DOHH2 (cell line): ENCODE measurements at regions not wholly inside any gene's neighbourhood (a gene's known extent, or its start where the extent isn't known, plus 50 kb on each side); places are given as distances from the start of the nearest gene placed in this dataset.

Experiments used
- H3F3A ChIP-seq: fragments of 200-600 bp; sonication (generic), shearing (Covaris generic); 2 replicates; pipeline ENCODE4 v1.6.0; 2016; ENCODE audit warnings: antibody characterized with exemption, mild to moderate bottlenecking; ENCODE audit not compliant: control insufficient read depth, insufficient read depth
- H3K27ac ChIP-seq: fragments of 200-600 bp; sonication (generic); 2 replicates; pipeline ENCODE4 v1.5.1; 2014; ENCODE audit warnings: low read depth, mild to moderate bottlenecking, low read length, moderate library complexity
- H3K27me3 ChIP-seq: fragments of 200-600 bp; sonication (generic); 2 replicates; pipeline ENCODE4 v1.6.1; 2014; ENCODE audit warnings: mild to moderate bottlenecking, low read length, mixed read lengths; ENCODE audit not compliant: control insufficient read depth
- H3K36me3 ChIP-seq: fragments of 200-600 bp; sonication (generic); 2 replicates; pipeline ENCODE4 v1.6.1; 2014; ENCODE audit warnings: mild to moderate bottlenecking, low read length, moderate library complexity, mixed read lengths; ENCODE audit not compliant: control insufficient read depth
- H3K4me1 ChIP-seq: fragments of 200-600 bp; sonication (generic); 2 replicates; pipeline ENCODE4 v1.6.1; 2014; ENCODE audit warnings: mild to moderate bottlenecking, low read length, mixed read lengths; ENCODE audit not compliant: control insufficient read depth
- H3K4me2 ChIP-seq: fragments of 200-600 bp; sonication (generic); 2 replicates; pipeline ENCODE4 v1.6.0; 2014; ENCODE audit warnings: mild to moderate bottlenecking, low read length, moderate library complexity
- H3K4me3 ChIP-seq: fragments of 200-600 bp; sonication (generic); 2 replicates; pipeline ENCODE4 v1.5.1; 2014; ENCODE audit warnings: mild to moderate bottlenecking, low read length, mixed read lengths
- H3K79me2 ChIP-seq: fragments of 200-600 bp; sonication (generic); 2 replicates; pipeline ENCODE4 v1.6.1; 2014; ENCODE audit warnings: mild to moderate bottlenecking, low read length, mixed read lengths; ENCODE audit not compliant: control insufficient read depth
- H3K9me2 ChIP-seq: fragments of 200-600 bp; sonication (generic); replicated peaks from 2 replicates; pipeline ENCODE4 v1.6.1; 2014; ENCODE audit warnings: mild to moderate bottlenecking, low read length, mixed read lengths; ENCODE audit not compliant: control insufficient read depth
- H3K9me3 ChIP-seq: fragments of 200-600 bp; sonication (generic); 2 replicates; pipeline ENCODE4 v1.6.1; 2014; ENCODE audit warnings: antibody characterized with exemption, low read length, mixed read lengths; ENCODE audit not compliant: control insufficient read depth, insufficient read depth
- H4K20me1 ChIP-seq: fragments of 200-600 bp; sonication (generic); 2 replicates; pipeline ENCODE4 v1.6.0; 2014; ENCODE audit warnings: low read depth, mild to moderate bottlenecking, antibody characterized with exemption, low read length, moderate library complexity; ENCODE audit not compliant: control insufficient read depth, insufficient read depth
- EZH2phosphoT487 ChIP-seq: fragments of 200-600 bp; sonication (generic); IDR thresholded peaks from 2 replicates; pipeline ENCODE4 v1.6.1; 2017; ENCODE audit warnings: borderline replicate concordance, mild to moderate bottlenecking, antibody characterized with exemption, low read length, moderate library complexity, mixed read lengths
- TF ChIP-seq, protein P1 (sequence below): fragments of 200-600 bp; sonication (generic); IDR thresholded peaks from one replicate; pipeline ENCODE4 v1.5.1; 2014; ENCODE audit warnings: antibody characterized with exemption, mild to moderate bottlenecking, low read depth, low read length; ENCODE audit not compliant: poor library complexity, severe bottlenecking

- Histone ChIP-seq H3K36me3 (no peaks in the 10 kb centered on the region), H3F3A (no peaks in the 10 kb centered on the region), H3K27ac (no peak overlapping the region), H3K9me2 (no peaks in the 10 kb centered on the region), H3K4me2 (no peak overlapping the region), H3K27me3 (peaks cover 3% of the 10 kb centered on the region; the same call in 1 of the 2 replicates), H3K4me3 (no peak overlapping the region), H3K4me1 (no peaks in the 10 kb centered on the region), H3K79me2 (no peaks in the 10 kb centered on the region), H4K20me1 (no peaks in the 10 kb centered on the region), H3K9me3 (0 out of 2 replicates have a peak, but pooled peaks cover 3% of the 10 kb centered on the region)
- TF ChIP-seq, protein P1, sequence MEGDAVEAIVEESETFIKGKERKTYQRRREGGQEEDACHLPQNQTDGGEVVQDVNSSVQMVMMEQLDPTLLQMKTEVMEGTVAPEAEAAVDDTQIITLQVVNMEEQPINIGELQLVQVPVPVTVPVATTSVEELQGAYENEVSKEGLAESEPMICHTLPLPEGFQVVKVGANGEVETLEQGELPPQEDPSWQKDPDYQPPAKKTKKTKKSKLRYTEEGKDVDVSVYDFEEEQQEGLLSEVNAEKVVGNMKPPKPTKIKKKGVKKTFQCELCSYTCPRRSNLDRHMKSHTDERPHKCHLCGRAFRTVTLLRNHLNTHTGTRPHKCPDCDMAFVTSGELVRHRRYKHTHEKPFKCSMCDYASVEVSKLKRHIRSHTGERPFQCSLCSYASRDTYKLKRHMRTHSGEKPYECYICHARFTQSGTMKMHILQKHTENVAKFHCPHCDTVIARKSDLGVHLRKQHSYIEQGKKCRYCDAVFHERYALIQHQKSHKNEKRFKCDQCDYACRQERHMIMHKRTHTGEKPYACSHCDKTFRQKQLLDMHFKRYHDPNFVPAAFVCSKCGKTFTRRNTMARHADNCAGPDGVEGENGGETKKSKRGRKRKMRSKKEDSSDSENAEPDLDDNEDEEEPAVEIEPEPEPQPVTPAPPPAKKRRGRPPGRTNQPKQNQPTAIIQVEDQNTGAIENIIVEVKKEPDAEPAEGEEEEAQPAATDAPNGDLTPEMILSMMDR, result no peak
- no peak for TF ChIP-seq EZH2phosphoT487
Measured at GRCh38 chr16:50434872-50435478, 66.2 kb upstream of the BRD7 start.

DNA sequence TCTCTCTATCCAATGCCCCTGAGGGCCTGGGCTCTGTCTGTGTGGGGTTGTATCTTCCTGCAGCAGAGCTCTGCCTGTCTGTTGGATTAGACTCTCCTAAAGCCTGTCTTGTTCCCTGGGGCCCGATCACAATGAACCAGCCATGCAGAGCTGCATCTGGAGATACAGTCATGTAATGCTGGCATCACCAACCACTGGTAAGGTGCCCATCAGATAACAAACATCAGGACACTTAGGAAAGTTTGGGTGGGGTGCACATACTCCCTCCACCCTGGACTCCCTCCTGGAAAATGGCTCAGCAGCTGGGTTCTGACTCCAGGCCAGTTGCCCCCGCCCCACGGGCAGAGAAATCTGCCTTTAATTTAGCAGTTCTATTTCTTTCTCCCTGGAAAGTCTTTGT is 61.3 kb upstream of the BRD7 start:
- Histone ChIP-seq H3K4me2 (no peak overlapping the region), H3F3A (no peaks in the 10 kb centered on the region), H3K9me2 (no peaks in the 10 kb centered on the region), H3K27ac (no peak overlapping the region), H3K4me1 (no peaks in the 10 kb centered on the region), H3K4me3 (no peak overlapping the region), H3K9me3 (no peaks in the 10 kb centered on the region), H3K27me3 (peaks cover 3% of the 10 kb centered on the region; the same call in 1 of the 2 replicates), H3K79me2 (no peaks in the 10 kb centered on the region), H4K20me1 (no peaks in the 10 kb centered on the region), H3K36me3 (no peaks in the 10 kb centered on the region)
- TF ChIP-seq, protein P1, result no peak
- TF ChIP-seq EZH2phosphoT487, result no peak

- Histone ChIP-seq H3K36me3 (no peaks in the 10 kb centered on the region), H3K4me3 (no peak overlapping the region), H3K27ac (no peak overlapping the region), H3K4me1 (no peaks in the 10 kb centered on the region), H3K9me3 (no peaks in the 10 kb centered on the region), H4K20me1 (no peaks in the 10 kb centered on the region), H3K9me2 (no peaks in the 10 kb centered on the region), H3K79me2 (no peaks in the 10 kb centered on the region), H3K27me3 (no peaks in the 10 kb centered on the region), H3F3A (no peaks in the 10 kb centered on the region), H3K4me2 (no peak overlapping the region)
- TF ChIP-seq, protein P1, result no peak
- TF ChIP-seq EZH2phosphoT487, result no peak
Measured at GRCh38 chr16:50428742-50429141, 60.0 kb upstream of the BRD7 start.
